GM18867 (cell line): ENCODE measurements at regions not wholly inside any gene's neighbourhood (a gene's known extent, or its start where the extent isn't known, plus 50 kb on each side); places are given as distances from the start of the nearest gene placed in this dataset.

ENCODE experiments used
- ATAC-seq: cut with Tn5 transposase; IDR thresholded peaks from one replicate; pipeline ENCODE4 v1.9.1; 2021; ENCODE audit warnings: mild to moderate bottlenecking, moderate library complexity; ENCODE audit not compliant: unreplicated experiment

DNA sequence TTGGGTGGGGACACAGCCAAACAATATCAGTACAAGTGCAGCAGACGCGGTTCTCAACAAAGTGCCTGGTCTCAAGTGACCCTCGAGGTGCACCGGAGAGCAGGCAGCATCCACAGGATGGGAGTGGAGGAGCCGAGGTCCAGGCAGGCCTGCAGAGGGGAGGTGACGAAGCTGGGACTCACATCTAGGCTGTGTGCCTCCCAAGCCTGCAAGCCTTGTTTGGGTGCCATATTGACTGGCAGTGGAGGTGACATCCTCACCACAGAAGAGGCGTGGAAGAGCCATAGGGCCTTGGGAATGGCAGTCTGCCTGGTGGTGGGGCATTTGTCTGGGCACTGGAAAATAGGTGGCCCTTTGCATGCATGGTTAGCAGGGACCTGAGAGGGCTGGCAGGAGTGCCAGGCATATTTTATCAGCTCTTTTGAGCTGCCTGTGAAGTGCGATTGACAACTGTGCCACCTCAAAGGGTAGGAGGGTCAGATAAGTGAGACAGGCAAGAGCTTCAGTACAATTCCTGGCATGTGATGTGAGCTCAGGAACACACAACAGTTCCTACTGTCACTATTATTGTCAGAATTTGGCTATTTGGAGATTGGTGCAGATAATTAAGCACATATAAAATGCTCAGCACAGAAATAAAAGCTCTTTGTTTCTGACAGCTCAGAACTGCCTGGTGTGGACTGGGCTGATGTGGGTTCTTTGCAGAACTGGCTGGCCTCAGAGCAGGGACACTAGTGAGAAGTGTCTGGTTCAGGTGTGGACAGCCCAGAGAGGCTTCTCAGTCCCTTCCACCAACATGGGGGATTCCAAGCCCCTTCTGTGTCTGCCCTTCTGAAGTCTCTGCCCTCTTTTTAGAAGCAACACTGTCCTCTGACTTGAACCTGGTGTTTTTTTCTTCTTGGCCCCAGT lies 347.6 kb upstream of the AJAP1 start:
- no peak for ATAC-seq

GRCh38 chr1:4307468-4307845 lies 347.0 kb upstream of the AJAP1 start:
- ATAC-seq = no peak

GRCh38 chr1:4307911-4308545 lies 346.4 kb upstream of the AJAP1 start:
- no peak for ATAC-seq

GRCh38 chr1:4308806-4309205 lies 345.6 kb upstream of the AJAP1 start:
- no peak for ATAC-seq

GRCh38 chr1:4309676-4310320 lies 344.6 kb upstream of the AJAP1 start:
- ATAC-seq = no peak

- ATAC-seq = no peak
These were observed 343.9 kb upstream of the AJAP1 start for GRCh38 chr1:4310396-4310923.

- ATAC-seq = no peak
These were observed 342.4 kb upstream of the AJAP1 start for GRCh38 chr1:4312024-4312423.

DNA sequence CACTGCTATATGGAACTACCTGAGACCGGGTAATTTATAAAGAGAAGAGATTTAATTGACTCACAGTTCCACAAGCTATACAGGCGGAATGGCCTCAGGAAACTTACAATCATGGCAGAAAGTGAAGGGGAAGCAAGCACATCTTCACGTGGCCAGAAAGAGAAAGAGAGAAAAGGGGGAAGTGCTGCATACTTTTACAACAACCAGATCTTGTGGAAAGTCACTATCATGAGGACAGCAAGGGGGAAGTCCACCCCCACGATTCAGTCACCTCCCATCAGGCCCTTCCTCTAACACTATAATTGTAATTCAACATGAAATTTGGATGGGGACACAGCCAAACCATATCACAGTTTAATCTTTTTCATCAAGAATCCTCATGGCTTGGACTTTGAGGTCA lies 339.2 kb upstream of the AJAP1 start:
- ATAC-seq = no peak

- no peak for ATAC-seq
These were observed 337.2 kb upstream of the AJAP1 start for GRCh38 chr1:4317207-4317606.

GRCh38 chr1:4318720-4319119 lies 335.7 kb upstream of the AJAP1 start:
- ATAC-seq = no peak

- no peak for ATAC-seq
These were observed 334.9 kb upstream of the AJAP1 start for GRCh38 chr1:4319496-4319895.

DNA sequence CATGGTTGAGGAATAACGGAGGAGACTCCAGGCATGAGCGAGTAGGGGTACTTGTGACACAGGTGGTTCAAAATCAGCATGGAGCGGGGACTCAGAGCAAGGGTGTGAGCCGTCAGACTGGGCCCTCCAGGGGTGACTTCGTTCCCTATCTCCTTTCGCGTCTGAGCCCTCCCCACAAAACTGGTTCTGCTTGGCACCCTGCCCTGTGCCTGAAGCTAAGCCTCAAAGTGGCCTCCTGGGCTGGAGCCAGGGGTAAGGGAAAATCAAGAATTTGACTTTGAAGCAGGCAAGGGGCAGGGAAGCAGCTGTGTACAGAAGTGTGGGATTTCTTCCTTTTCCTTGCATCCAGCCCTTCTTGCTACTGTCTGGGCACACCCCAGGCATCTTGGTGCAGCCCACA lies 331.5 kb upstream of the AJAP1 start:
- no peak for ATAC-seq

DNA sequence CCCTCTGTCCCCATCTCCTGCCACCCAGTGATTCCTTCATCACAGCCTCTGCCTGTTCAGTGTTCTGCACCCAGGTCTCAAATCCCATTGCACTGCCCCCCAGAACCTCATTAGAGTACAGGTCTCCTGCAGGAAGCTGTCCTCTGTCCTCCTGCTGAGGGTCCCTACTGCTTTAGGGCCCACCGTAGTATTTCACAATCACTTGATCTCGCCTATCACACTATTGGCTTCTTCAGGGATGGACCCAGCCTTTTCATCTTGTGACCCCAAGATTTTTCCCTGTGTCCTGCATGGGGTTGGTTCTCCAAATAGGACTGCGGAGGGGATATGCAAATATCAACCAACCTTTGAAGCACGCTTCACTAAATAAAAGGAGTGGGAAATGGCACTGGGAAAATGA lies 331.1 kb upstream of the AJAP1 start:
- no peak for ATAC-seq

- ATAC-seq = no peak
These were observed 329.9 kb upstream of the AJAP1 start for GRCh38 chr1:4324525-4324924.

DNA sequence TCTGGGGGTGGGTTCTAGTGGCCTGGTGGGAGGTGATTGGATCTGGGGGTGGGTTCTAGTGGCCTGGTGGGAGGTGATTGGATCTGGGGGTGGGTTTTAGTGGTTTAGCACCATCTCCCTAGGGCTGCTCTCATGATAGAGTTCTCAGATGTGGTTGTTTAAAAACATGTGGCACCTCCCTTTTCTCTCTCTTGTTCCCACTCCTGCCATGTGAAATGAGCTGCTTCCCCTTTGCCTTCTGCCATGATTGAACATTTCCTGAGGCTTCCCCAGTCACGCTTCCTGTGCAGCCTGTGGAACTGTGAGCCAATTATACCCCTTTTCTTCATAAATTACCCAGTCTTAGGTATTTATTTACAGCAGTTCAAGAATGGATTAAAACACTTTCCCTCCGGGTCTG lies 327.3 kb upstream of the AJAP1 start:
- ATAC-seq = no peak

DNA sequence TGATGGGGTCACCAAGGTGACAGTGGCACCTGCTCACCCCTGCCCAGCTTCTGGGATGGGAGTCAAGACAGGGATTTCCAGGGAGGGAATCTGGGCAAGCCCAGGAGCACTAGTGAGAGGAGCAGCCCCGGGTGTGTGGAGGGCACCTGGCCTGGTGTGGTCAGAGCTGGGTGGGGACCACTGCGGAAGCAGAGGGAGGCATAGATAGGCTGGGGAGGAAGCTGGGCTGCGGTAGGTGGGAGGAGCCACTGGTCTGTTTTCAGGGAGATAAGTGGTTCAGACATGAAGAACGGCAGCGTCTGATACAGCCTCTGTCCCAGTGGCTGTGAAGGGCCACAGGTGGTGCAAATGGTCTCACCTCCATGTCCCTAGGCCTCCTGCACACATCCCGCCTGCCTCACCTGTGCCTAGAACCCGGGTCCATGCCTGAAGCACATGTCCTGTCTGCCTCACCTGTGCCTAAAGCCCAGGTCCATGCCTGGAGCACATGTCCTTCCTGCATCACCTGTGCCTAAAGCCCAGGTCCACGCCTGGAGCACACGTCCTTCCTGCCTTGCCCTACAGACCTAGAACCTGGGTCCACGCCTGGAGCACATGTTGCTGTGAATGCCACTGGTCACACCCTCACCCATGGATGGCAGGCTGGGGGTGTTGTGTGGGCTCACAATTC lies 325.9 kb upstream of the AJAP1 start:
- no peak for ATAC-seq

GRCh38 chr1:4330805-4331766 lies 323.3 kb upstream of the AJAP1 start:
- ATAC-seq = no peak

- no peak for ATAC-seq
These were observed 322.6 kb upstream of the AJAP1 start for GRCh38 chr1:4331767-4332163.

GRCh38 chr1:4336507-4336906 lies 317.9 kb upstream of the AJAP1 start:
- ATAC-seq = no peak

GRCh38 chr1:4341421-4341820 lies 313.0 kb upstream of the AJAP1 start:
- no peak for ATAC-seq
